ENCODE measurements at regions not wholly inside any gene's neighbourhood (a gene's known extent, or its start where the extent isn't known, plus 50 kb on each side); places are given as distances from the start of the nearest gene placed in this dataset.
A peak's percentile ranks its signal among the peaks of the same experiment; 100 is the strongest.
"Not testable (repeated sequence)": the region's sequence is repeated elsewhere in the genome, so short reads cannot be mapped to it uniquely, and the experiment has no call there.

- DNase-seq = not testable (repeated sequence)
These were observed 175.9 kb upstream of the IRF2BP2 start for GRCh38 chr1:234785922-234786321.

GRCh38 chr1:234785471-234785919, 175.5 kb upstream of the IRF2BP2 start:
- DNase-seq = peak; percentile 77

- DNase-seq = not testable (repeated sequence)
These were observed 174.1 kb upstream of the IRF2BP2 start for GRCh38 chr1:234784108-234784507.

- DNase-seq = peak; percentile 45
These were observed 172.8 kb upstream of the IRF2BP2 start for GRCh38 chr1:234782791-234783190.

GRCh38 chr1:234782105-234782751, 172.2 kb upstream of the IRF2BP2 start:
- peak; percentile 51 for DNase-seq

GRCh38 chr1:234781241-234782065, 171.5 kb upstream of the IRF2BP2 start:
- no peak for DNase-seq

- no peak for DNase-seq
These were observed 170.7 kb upstream of the IRF2BP2 start for GRCh38 chr1:234780531-234781162.

- no peak for DNase-seq
These were observed 170.1 kb upstream of the IRF2BP2 start for GRCh38 chr1:234780112-234780511.

GRCh38 chr1:234779600-234779999, 169.6 kb upstream of the IRF2BP2 start:
- not testable (repeated sequence) for DNase-seq

- no peak for DNase-seq
These were observed 169.2 kb upstream of the IRF2BP2 start for GRCh38 chr1:234779160-234779538.

GRCh38 chr1:234778221-234779159, 168.5 kb upstream of the IRF2BP2 start:
- DNase-seq = no peak

- DNase-seq = no peak
These were observed 167.9 kb upstream of the IRF2BP2 start for GRCh38 chr1:234777856-234778220.

GRCh38 chr1:234776876-234777855, 167.2 kb upstream of the IRF2BP2 start:
- no peak for DNase-seq

- no peak for DNase-seq
These were observed 166.4 kb upstream of the IRF2BP2 start for GRCh38 chr1:234776256-234776875.

GRCh38 chr1:234775477-234776246, 165.7 kb upstream of the IRF2BP2 start:
- no peak for DNase-seq

GRCh38 chr1:234774971-234775370, 165.0 kb upstream of the IRF2BP2 start:
- DNase-seq = no peak

- no peak for DNase-seq
These were observed 164.1 kb upstream of the IRF2BP2 start for GRCh38 chr1:234773936-234774677.

GRCh38 chr1:234772345-234773147, 162.6 kb upstream of the IRF2BP2 start:
- peak; percentile 100 for DNase-seq
